Thymus (tissue), 11 donors: ENCODE measurements at regions not wholly inside any gene's neighbourhood (a gene's known extent, or its start where the extent isn't known, plus 50 kb on each side); places are given as distances from the start of the nearest gene placed in this dataset.

Source experiments
- DNase-seq, 9 donors: peaks; one replicate each; pipeline ENCODE4 v3.0.0-alpha.2; 2013; ENCODE audit warnings: low spot score in 9 of 9, low read depth in 6 of 9, missing footprints in 1 of 9
- H3K27ac ChIP-seq, 2 donors: one replicate each; pipeline ENCODE4 v1.5.1; 2013; ENCODE audit warnings: control low read depth in 1 of 2, low read depth in 1 of 2, low read length in 1 of 2, mild to moderate bottlenecking in 1 of 2, moderate library complexity in 1 of 2
- H3K27me3 ChIP-seq, 2 donors: one replicate each; pipeline ENCODE4 v1.5.1; 2013; ENCODE audit warnings: low read length in 1 of 2; ENCODE audit not compliant: control insufficient read depth in 2 of 2, insufficient read depth in 1 of 2
- H3K36me3 ChIP-seq, 2 donors: one replicate each; pipeline ENCODE4 v1.5.1; 2013; ENCODE audit warnings: low read length in 1 of 2, mild to moderate bottlenecking in 1 of 2, moderate library complexity in 1 of 2; ENCODE audit not compliant: control insufficient read depth in 2 of 2, insufficient read depth in 2 of 2
- H3K4me1 ChIP-seq, 2 donors: one replicate each; pipeline ENCODE4 v1.5.1; 2013; ENCODE audit warnings: low read length in 2 of 2; ENCODE audit not compliant: control insufficient read depth in 2 of 2, insufficient read depth in 2 of 2
- H3K4me3 ChIP-seq, 2 donors: one replicate each; pipeline ENCODE4 v1.5.1; 2013; ENCODE audit warnings: low read length in 2 of 2, control low read depth in 1 of 2, mild to moderate bottlenecking in 1 of 2
- H3K9me3 ChIP-seq, 2 donors: one replicate each; pipeline ENCODE4 v1.5.1; 2013; ENCODE audit warnings: low read length in 1 of 2, mild to moderate bottlenecking in 1 of 2; ENCODE audit not compliant: control insufficient read depth in 2 of 2, insufficient read depth in 1 of 2
- WGBS: extraction: QIAGEN DNeasy Blood & Tissue Kit; methylation state at CpG from one replicate; pipeline ENCODE4 v1.1.7; 2013; 5-methylcytosine and 5-hydroxymethylcytosine counted together
- donor health status: healthy.

DNA sequence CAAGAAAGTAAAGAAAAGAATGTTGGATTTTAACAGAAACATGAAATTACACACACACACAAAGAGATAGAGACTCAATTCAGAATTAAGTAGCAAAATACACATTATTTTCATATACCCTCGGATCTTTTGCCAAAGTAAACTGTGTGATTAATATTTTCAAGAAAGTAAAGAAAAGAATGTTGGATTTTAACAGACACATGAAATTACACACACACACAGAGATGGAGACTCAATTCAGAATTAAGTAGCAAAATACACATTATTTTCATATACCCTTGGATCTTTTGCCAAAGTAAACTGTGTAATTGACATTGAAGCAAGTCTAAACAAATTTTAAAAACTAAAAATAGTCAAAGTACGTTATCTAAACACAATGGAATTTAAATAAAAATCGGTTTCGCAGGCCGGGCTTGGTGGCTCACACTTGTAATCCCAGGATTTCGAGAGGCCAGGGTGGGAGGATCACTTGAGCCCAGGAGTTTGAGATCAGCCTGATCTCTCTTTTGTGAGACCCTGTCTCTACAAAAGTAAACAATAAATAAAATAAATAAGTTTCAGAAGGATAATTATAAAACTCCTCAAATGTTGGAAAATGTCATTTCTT, 337.3 kb upstream of the MAGI2 start:
- H3K27me3 ChIP-seq, result no peaks in the 10 kb centered on the region
- no peak for DNase-seq
- H3K4me3 ChIP-seq, result no peak overlapping the region
- H3K36me3 ChIP-seq, result no peaks in the 10 kb centered on the region
- no peak overlapping the region for H3K27ac ChIP-seq
- H3K9me3 ChIP-seq, result no peaks in the 10 kb centered on the region
- no peaks in the 10 kb centered on the region for H3K4me1 ChIP-seq
- WGBS, result 92% methylated on average over 6 of the region's 6 CpGs

DNA sequence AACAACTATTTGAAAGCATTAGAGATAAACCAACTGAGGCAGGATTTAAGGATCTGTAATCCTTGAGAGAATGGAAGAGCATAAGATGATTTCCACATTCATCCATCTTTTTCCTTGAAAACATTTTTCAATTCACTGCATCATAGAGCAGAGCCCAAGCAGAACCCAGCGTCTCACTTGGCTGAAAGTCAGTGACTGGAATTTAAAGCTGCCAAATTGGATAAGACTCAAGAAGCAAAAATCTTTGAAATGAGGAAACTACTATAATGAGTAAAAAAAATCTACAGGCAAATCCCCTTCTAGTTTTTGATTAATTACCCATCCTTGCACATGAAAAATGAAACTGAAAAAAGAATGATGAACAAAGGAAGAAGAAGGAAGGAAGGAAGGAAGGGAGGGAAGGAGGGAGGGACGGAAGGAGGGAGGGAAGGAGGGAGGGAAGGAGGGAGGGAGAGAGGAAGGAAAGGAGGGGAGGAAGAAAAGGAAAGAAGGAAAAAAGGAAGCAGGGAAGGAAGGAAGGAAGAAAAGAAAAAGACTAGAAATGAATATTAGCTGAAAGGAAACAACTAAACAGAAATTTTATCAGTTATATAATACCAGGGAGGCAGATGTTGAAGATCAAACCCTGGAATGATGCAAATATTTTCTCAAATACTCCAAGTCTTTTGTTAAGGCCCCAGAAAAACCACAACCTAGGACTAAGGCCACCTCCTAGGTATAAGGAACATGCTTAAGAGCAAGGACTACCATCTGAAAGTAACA, 336.3 kb upstream of the MAGI2 start:
- DNase-seq, result no peak
- WGBS, result 37% methylated on average over 2 of the region's 2 CpGs
- H3K27me3 ChIP-seq, result no peaks in the 10 kb centered on the region

DNA sequence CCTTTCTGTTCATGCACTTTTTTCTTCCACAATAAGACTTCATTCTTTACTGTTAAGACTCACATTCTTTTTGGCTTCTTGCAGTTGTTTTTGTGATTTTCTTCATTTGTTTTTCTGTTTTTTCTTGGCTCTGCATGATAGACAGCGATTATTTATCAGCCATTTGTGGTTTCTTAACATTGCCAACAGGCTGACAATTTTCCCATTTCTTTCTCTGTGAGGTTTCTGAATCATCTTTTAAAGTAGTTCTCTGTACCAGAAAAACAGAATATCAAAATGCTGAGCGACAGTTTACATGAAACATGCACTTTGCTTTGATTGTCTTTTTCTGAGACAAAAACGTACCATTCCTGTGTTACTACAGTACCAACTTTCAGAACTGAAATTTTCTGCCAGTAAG, 334.2 kb upstream of the MAGI2 start:
- no peak for DNase-seq
- H3K4me1 ChIP-seq, result no peaks in the 10 kb centered on the region
- H3K9me3 ChIP-seq, result no peaks in the 10 kb centered on the region
- H3K27ac ChIP-seq, result no peak overlapping the region
- no peaks in the 10 kb centered on the region for H3K27me3 ChIP-seq
- no peaks in the 10 kb centered on the region for H3K36me3 ChIP-seq
- WGBS, result 93% methylated on average over 3 of the region's 3 CpGs
- H3K4me3 ChIP-seq, result no peak overlapping the region

More for the DNA sequence above, 336.3 kb upstream of the MAGI2 start:
- Histone ChIP-seq H3K4me1 (no peaks in the 10 kb centered on the region), H3K4me3 (no peak overlapping the region), H3K27ac (no peak overlapping the region), H3K9me3 (no peaks in the 10 kb centered on the region), H3K36me3 (no peaks in the 10 kb centered on the region)

DNA sequence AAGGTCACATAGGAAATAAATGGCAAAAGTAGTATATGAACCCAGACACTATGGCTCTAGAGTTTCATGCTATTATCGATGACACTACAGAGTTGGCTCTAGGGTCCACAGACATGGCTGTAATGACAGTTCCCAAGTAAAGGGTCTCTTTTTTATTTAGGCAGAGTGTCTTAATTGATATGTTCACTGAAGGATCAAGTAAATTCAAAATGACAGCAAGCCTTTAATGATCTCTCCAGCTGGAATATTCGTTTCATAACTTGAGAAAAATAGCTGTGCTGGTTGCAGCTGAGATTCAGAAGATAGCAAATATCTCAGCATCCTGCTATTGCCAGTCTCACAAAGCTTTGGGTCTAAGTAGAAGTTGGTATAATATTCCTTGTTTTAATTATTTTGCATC, 333.6 kb upstream of the MAGI2 start:
- Histone ChIP-seq H3K9me3 (no peaks in the 10 kb centered on the region), H3K27ac (no peak overlapping the region), H3K36me3 (no peaks in the 10 kb centered on the region), H3K4me1 (no peaks in the 10 kb centered on the region), H3K27me3 (no peaks in the 10 kb centered on the region), H3K4me3 (no peak overlapping the region)
- DNase-seq, result no peak
- 91% methylated on average over 2 of the region's 2 CpGs for WGBS

DNA sequence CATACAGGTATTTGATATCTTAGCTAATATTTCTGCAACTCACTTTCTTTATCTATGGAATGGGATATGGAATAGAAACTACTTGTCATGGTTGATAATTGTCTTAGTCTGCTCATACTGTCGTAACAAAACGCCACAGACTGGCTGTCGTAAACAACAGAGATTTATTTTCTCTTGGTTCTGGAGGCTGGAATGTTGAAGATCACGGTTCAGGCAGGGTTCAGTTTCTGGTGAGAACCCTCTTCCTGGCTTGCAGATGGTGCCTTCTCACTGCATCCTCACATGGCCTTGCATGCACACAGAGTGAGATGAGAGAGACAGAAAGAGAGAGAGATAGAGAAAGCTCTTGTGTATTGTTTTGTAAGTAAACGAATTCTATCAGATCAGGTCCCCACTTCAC, 332.7 kb upstream of the MAGI2 start:
- H3K36me3 ChIP-seq, result no peaks in the 10 kb centered on the region

DNA sequence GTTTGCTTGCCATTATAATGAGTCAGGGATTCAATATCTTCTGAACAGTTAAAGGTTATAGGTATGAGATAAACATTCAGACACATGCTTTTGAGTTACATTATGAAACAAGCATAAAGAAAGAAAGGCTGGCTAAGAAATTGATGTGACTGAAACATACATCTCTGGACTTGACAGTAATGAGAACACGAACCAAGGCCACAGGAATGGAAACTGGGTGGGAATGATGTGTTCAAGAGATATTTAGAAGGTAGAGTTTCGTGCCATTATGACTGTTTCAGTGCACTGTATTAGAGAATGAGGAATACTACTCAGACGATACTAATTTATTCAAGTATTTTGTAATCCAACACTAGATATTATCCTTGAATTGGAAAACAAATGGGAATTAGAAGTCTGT, 332.1 kb upstream of the MAGI2 start:
- H3K27me3 ChIP-seq, result no peaks in the 10 kb centered on the region
- H3K9me3 ChIP-seq, result no peaks in the 10 kb centered on the region
- H3K4me3 ChIP-seq, result no peak overlapping the region
- H3K36me3 ChIP-seq, result no peaks in the 10 kb centered on the region
- no peaks in the 10 kb centered on the region for H3K4me1 ChIP-seq
- no peak overlapping the region for H3K27ac ChIP-seq
- no peak for DNase-seq
- WGBS, result 86% methylated on average over 3 of the region's 3 CpGs

More for the DNA sequence above, 332.7 kb upstream of the MAGI2 start:
- Histone ChIP-seq H3K4me1 (no peaks in the 10 kb centered on the region), H3K27ac (no peak overlapping the region), H3K27me3 (no peaks in the 10 kb centered on the region), H3K4me3 (no peak overlapping the region), H3K9me3 (no peaks in the 10 kb centered on the region)
- no peak for DNase-seq
- 93% methylated on average over 5 of the region's 5 CpGs for WGBS

DNA sequence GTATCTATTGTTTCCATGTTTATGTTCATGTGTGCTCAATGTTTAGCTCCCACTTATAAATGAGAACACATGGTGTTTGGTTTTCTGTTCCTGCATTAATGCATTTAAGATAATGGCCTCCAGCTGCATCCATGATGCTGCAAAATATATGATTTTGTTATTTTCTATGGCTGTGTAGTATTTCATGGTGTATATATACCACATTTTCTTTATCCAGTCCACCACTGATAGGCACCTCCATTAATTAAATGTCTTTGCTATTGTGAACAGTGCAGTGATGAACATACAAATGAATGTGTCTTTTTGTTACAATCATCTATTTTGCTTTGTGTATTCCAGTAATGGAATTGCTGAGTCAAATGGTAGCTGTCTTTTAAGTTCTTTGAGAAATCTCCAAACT, 329.4 kb upstream of the MAGI2 start:
- H3K9me3 ChIP-seq, result no peaks in the 10 kb centered on the region
- no peak overlapping the region for H3K4me3 ChIP-seq
- no peak overlapping the region for H3K27ac ChIP-seq
- no peaks in the 10 kb centered on the region for H3K36me3 ChIP-seq
- H3K4me1 ChIP-seq, result no peaks in the 10 kb centered on the region
- DNase-seq, result no peak
- H3K27me3 ChIP-seq, result no peaks in the 10 kb centered on the region

DNA sequence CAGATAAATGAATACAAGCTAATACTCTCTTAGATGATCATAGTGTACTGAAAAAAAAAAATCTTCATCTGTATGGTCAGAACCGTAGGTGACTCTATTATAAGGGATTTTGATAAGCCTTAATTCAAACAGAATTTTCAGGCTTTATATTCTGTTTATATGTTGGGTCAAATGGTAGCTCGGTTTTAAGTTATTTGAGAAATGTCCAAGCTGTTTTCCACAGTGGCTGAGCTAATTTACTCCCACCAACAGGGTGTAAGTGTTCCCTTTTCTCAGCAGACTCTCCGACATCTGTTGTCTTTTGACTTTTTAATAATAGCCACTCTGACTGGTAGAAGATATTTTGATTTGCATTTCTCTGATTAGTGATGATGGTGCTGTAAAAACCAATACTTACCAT, 328.8 kb upstream of the MAGI2 start:
- Histone ChIP-seq H3K27ac (no peak overlapping the region), H3K9me3 (no peaks in the 10 kb centered on the region), H3K4me3 (no peak overlapping the region), H3K36me3 (no peaks in the 10 kb centered on the region), H3K4me1 (no peaks in the 10 kb centered on the region), H3K27me3 (no peaks in the 10 kb centered on the region)
- DNase-seq, result no peak
- 84% methylated on average over 3 of the region's 3 CpGs for WGBS

DNA sequence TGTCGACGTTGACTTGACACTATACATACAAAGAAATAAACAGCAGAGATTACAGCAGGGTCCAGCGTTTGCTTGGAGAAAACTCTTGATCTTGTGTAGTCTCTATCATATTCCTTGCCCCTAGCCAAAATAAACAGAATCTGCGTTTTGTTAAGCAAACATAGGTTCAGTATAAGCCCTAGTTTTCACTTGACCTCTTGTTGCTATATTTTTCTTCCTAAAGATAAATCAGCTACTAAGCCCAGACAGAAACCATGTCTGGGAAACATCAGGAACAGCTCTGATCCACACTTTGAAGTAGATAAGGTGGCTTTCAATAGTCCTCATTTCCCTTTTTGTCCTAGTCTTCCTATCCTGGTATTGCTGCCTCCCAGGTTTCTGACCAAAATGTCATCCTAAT, 328.2 kb upstream of the MAGI2 start:
- Histone ChIP-seq H3K36me3 (no peaks in the 10 kb centered on the region), H3K4me1 (no peaks in the 10 kb centered on the region), H3K27ac (no peak overlapping the region), H3K9me3 (no peaks in the 10 kb centered on the region), H3K27me3 (no peaks in the 10 kb centered on the region), H3K4me3 (no peak overlapping the region)
- WGBS, result 89% methylated on average over 4 of the region's 4 CpGs
- DNase-seq, result no peak
